ENCODE measurements at regions not wholly inside any gene's neighbourhood (a gene's known extent, or its start where the extent isn't known, plus 50 kb on each side); places are given as distances from the start of the nearest gene placed in this dataset.
A peak's percentile ranks its signal among the peaks of the same experiment; 100 is the strongest.
"Not testable (repeated sequence)": the region's sequence is repeated elsewhere in the genome, so short reads cannot be mapped to it uniquely, and the experiment has no call there.

DNA sequence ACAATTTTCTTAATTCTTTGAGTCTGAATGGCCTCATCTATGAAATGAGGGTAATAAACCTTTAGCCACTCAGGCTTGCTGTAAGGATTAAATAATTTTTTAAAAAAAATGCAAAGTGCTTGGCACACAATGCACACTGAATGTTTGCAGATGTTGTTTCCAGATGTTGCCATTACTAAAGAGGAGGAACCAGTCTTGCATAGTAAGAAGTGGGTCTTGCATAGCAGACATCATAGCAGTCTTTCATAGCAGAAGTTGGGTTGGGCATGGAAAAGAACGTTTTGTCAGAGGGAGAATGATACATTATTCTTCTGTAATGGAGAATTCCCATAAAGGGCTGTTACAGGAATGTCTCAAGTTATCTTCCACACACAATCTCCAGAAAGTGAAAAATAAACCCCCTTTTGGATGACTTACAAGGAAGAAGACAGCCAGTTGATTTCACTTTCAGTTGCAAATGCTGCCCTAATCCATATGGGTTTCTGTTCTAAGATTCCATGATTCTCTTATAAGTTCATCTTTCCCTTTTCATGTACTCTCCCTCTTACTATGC lies 327.7 kb downstream of the SUCLG1 start:
- Histone ChIP-seq H3K36me3 (ENCODE audit: control insufficient read depth in 2 of 3, insufficient read depth in 3 of 3, low read length in 3 of 3) (no peaks in the 10 kb centered on the region), H3K4me3 (ENCODE audit: low read length in 3 of 3) (no peak overlapping the region), H3K27ac (ENCODE audit: low read depth in 2 of 2, low read length in 2 of 2) (no peak overlapping the region), H3K4me1 (ENCODE audit: control insufficient read depth in 2 of 3, insufficient read depth in 2 of 3, low read depth in 1 of 3, low read length in 3 of 3) (no peaks in the 10 kb centered on the region), H3K9me3 (ENCODE audit: control insufficient read depth in 2 of 3, insufficient read depth in 1 of 3, low read length in 3 of 3) (no peaks in the 10 kb centered on the region), H3K9ac (ENCODE audit: low read length in 3 of 3) (no peak overlapping the region), H3K27me3 (ENCODE audit: control insufficient read depth, insufficient read depth, low read length) (no peaks in the 10 kb centered on the region)
- no peak for FAIRE-seq
- intact Hi-C loops (cut with DNase I) = no loop called here
- TF ChIP-seq, protein P1, sequence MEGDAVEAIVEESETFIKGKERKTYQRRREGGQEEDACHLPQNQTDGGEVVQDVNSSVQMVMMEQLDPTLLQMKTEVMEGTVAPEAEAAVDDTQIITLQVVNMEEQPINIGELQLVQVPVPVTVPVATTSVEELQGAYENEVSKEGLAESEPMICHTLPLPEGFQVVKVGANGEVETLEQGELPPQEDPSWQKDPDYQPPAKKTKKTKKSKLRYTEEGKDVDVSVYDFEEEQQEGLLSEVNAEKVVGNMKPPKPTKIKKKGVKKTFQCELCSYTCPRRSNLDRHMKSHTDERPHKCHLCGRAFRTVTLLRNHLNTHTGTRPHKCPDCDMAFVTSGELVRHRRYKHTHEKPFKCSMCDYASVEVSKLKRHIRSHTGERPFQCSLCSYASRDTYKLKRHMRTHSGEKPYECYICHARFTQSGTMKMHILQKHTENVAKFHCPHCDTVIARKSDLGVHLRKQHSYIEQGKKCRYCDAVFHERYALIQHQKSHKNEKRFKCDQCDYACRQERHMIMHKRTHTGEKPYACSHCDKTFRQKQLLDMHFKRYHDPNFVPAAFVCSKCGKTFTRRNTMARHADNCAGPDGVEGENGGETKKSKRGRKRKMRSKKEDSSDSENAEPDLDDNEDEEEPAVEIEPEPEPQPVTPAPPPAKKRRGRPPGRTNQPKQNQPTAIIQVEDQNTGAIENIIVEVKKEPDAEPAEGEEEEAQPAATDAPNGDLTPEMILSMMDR (IDR thresholded peaks at IDR 0.05; ENCODE audit: borderline replicate concordance, extremely low read depth, insufficient read depth) = no peak
- no peak for DNase-seq

DNA sequence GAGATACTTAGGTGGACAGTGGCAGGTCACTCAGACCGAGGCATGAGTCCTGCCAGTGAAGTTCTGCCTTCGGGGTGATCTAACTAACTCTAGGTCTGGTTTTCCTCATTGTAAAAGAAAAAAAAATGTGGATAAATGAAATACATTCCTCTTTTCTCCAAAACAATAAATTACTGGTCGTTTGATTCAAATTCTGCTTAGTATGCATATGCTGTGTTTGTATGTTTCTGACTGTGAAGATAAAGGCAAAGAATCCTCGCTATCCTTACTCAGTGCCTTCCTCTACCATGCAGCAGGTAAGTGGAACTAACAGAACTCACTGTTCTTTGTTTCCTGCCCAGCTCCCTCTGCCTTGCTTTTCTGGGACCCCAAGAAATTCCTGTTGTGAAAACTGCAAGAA lies 330.1 kb downstream of the SUCLG1 start:
- no peak overlapping the region for H3K9ac ChIP-seq (ENCODE audit: low read length in 3 of 3)
- no peaks in the 10 kb centered on the region for H3K27me3 ChIP-seq (ENCODE audit: control insufficient read depth, insufficient read depth, low read length)
- H3K36me3 ChIP-seq (ENCODE audit: control insufficient read depth in 2 of 3, insufficient read depth in 3 of 3, low read length in 3 of 3) = no peaks in the 10 kb centered on the region
- H3K4me3 ChIP-seq (ENCODE audit: low read length in 3 of 3) = no peak overlapping the region
- no peaks in the 10 kb centered on the region for H3K4me1 ChIP-seq (ENCODE audit: control insufficient read depth in 2 of 3, insufficient read depth in 2 of 3, low read depth in 1 of 3, low read length in 3 of 3)
- H3K9me3 ChIP-seq (ENCODE audit: control insufficient read depth in 2 of 3, insufficient read depth in 1 of 3, low read length in 3 of 3) = no peaks in the 10 kb centered on the region
- intact Hi-C loops (cut with DNase I) = no loop called here
- FAIRE-seq (no peak), DNase-seq (no peak)
- no peak overlapping the region for H3K27ac ChIP-seq (ENCODE audit: low read depth in 2 of 2, low read length in 2 of 2)
- TF ChIP-seq, protein P1 (IDR thresholded peaks at IDR 0.05; ENCODE audit: borderline replicate concordance, extremely low read depth, insufficient read depth) = no peak

DNA sequence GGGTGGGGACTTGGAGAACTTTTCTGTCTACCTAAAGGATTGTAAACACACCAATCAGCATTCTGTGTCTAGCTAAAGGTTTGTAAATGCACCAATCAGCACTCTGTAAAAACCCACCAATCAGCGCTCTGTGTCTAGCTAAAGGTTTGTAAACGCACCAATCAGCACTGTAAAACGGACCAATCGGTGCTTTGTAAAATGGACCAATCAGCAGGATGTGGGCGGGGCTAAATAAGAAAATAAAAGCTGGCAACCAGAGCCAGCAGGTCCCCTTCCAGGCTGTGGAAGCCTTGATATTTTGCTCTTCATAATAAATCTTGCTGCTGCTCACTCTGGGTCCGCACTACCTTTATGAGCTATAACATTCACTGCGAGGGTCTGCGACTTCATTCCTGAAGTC lies 331.3 kb downstream of the SUCLG1 start:
- H3K4me1 ChIP-seq (ENCODE audit: control insufficient read depth in 2 of 3, insufficient read depth in 2 of 3, low read depth in 1 of 3, low read length in 3 of 3); intact Hi-C loops (cut with DNase I); H3K4me3 ChIP-seq (ENCODE audit: low read length in 3 of 3); H3K36me3 ChIP-seq (ENCODE audit: control insufficient read depth in 2 of 3, insufficient read depth in 3 of 3, low read length in 3 of 3); H3K27ac ChIP-seq (ENCODE audit: low read depth in 2 of 2, low read length in 2 of 2); H3K9ac ChIP-seq (ENCODE audit: low read length in 3 of 3); DNase-seq; H3K9me3 ChIP-seq (ENCODE audit: control insufficient read depth in 2 of 3, insufficient read depth in 1 of 3, low read length in 3 of 3); FAIRE-seq; H3K27me3 ChIP-seq (ENCODE audit: control insufficient read depth, insufficient read depth, low read length): not testable (repeated sequence)

DNA sequence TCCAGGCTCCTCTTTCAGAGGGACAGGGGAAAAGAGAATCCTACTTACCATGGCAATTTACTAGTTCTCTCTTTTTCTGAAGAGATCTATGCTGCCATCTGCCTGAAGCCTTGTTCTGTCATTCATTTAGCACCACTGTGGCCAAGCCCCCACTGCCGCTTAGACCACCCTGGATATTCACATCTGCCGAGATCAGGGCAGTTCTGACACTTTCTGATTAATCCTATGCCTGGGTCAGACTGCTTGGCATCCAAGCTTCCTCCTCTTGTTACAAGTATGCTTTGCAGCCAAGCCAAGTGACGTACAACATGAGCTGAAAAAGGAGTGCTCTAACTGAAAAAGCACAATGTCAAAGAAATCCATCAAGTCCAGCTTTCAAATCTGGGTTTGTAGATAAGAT lies 332.6 kb downstream of the SUCLG1 start:
- Histone ChIP-seq H3K4me3 (ENCODE audit: low read length in 3 of 3) (no peak overlapping the region), H3K27me3 (ENCODE audit: control insufficient read depth, insufficient read depth, low read length) (no peaks in the 10 kb centered on the region), H3K9ac (ENCODE audit: low read length in 3 of 3) (no peak overlapping the region), H3K4me1 (ENCODE audit: control insufficient read depth in 2 of 3, insufficient read depth in 2 of 3, low read depth in 1 of 3, low read length in 3 of 3) (no peaks in the 10 kb centered on the region), H3K27ac (ENCODE audit: low read depth in 2 of 2, low read length in 2 of 2) (no peak overlapping the region), H3K36me3 (ENCODE audit: control insufficient read depth in 2 of 3, insufficient read depth in 3 of 3, low read length in 3 of 3) (no peaks in the 10 kb centered on the region), H3K9me3 (ENCODE audit: control insufficient read depth in 2 of 3, insufficient read depth in 1 of 3, low read length in 3 of 3) (no peaks in the 10 kb centered on the region)
- DNase-seq (peak in 1 of 5 donors; percentile 9), FAIRE-seq (no peak)
- TF ChIP-seq, protein P1 (IDR thresholded peaks at IDR 0.05; ENCODE audit: borderline replicate concordance, extremely low read depth, insufficient read depth) = no peak
- intact Hi-C loops (cut with DNase I) = no loop called here
